ENCODE measurements at regions not wholly inside any gene's neighbourhood (a gene's known extent, or its start where the extent isn't known, plus 50 kb on each side); places are given as distances from the start of the nearest gene placed in this dataset.

DNA sequence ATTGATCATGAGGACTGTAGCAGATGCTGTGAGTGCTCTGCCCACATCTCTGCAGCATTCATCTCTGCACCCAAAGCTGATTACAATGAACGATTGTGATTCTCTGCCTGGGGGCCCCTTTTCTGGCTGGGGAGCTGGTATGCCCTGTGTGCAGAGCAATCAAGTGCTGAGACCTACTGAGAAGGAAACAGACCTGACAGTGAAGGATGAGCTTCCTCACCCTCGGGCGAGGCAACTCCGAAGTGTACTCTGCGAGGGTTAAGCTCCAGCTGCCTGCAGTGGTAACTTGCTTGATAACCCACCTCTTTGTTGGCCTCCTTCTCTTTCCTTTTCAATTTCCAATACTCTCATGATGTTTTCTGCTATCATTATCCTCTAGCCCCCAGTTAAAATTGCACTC lies 56.0 kb upstream of the ADRA1D start:
- no peak for DNase-seq (ENCODE audit: low read depth)
- no peak overlapping the region for H3K4me3 ChIP-seq (ENCODE audit: low read depth, low read length)
- TF ChIP-seq, protein P1, sequence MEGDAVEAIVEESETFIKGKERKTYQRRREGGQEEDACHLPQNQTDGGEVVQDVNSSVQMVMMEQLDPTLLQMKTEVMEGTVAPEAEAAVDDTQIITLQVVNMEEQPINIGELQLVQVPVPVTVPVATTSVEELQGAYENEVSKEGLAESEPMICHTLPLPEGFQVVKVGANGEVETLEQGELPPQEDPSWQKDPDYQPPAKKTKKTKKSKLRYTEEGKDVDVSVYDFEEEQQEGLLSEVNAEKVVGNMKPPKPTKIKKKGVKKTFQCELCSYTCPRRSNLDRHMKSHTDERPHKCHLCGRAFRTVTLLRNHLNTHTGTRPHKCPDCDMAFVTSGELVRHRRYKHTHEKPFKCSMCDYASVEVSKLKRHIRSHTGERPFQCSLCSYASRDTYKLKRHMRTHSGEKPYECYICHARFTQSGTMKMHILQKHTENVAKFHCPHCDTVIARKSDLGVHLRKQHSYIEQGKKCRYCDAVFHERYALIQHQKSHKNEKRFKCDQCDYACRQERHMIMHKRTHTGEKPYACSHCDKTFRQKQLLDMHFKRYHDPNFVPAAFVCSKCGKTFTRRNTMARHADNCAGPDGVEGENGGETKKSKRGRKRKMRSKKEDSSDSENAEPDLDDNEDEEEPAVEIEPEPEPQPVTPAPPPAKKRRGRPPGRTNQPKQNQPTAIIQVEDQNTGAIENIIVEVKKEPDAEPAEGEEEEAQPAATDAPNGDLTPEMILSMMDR (conservative IDR thresholded peaks at IDR 0.05; ENCODE audit: low read depth, low read length): no peak

DNA sequence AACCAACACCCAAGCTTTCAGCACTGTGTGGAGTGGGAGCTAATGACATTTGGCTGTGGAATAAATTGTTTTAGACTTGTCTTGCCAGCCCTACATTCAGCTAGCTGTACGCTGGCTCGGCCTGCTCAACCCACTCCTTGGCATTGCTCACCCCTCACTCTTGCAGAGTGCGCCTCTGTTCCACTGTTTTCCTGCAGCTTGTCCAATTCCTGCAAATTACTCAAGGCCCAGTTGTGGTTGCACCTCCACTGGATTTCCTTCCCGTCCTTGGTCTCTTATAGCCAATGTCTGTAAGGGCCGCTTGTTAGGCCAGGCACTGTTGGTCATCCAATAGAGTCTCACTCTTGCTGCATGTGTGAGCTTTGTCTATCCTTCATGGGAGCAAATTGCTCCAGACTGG lies 55.5 kb upstream of the ADRA1D start:
- H3K4me3 ChIP-seq (ENCODE audit: low read depth, low read length): no peak overlapping the region
- TF ChIP-seq, protein P1 (conservative IDR thresholded peaks at IDR 0.05; ENCODE audit: low read depth, low read length): no peak
- DNase-seq (ENCODE audit: low read depth): no peak

DNA sequence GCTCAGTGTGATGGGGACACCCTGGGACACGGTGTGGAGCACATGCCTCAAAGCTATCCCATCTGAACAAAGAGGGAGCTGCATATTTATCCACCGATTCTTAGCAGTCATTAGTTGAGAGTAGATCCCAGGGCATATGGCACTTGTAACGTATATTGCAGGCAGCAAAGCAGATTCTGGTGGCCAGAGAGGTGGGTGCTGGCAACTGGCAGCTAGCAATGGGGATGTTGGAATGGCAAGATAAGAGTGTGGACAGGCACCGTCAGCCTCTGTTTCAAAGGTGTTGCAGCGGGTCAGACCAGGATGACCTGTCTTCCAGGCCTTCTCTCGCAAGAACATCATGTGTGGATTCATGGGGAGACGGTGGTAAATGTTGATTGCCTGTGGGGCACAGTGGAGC lies 54.0 kb upstream of the ADRA1D start:
- DNase-seq (ENCODE audit: low read depth): no peak
- H3K4me3 ChIP-seq (ENCODE audit: low read depth, low read length): no peak overlapping the region
- TF ChIP-seq, protein P1 (conservative IDR thresholded peaks at IDR 0.05; ENCODE audit: low read depth, low read length): no peak

DNA sequence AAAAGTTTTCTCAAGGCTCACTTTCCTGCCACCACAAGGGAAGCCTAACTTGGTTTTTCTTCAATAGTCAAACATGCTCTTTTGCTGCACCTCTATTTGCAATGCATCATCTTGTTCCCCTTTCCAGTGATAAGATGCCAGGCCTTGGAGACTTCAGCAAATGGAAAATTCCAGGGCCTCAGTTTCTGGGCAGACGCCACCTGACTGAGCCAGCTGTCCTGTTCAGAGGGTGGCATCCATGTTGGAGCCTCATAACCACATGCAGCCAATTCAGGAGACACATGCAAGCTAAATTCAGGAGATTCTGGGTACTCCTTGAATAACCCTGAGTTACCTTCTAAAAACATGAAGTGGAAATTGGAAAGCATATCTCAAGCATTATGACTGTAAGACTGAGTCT lies 51.8 kb upstream of the ADRA1D start:
- no peak overlapping the region for H3K4me3 ChIP-seq (ENCODE audit: low read depth, low read length)
- TF ChIP-seq, protein P1 (conservative IDR thresholded peaks at IDR 0.05; ENCODE audit: low read depth, low read length): no peak
- no peak for DNase-seq (ENCODE audit: low read depth)

DNA sequence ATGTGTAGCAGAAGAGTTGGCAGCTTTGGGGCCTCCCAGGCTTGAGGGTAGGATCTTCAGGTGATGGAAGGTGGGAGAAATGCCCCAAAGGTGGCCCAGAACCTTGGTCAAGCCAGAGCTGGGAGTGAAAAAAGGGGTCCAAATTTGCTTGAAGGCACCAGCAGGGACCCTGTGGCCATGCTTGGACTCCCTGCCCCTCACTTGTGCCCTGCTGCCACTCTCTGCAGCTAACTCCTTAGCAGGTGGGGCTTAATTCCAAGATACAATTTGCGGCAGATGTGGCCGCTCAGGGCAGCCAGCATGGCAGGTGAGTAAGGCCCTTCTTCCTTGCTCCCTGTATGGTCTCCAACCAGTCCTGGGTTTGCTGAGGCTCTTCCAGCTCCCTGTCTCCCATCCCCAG lies 51.3 kb upstream of the ADRA1D start:
- TF ChIP-seq, protein P1 (conservative IDR thresholded peaks at IDR 0.05; ENCODE audit: low read depth, low read length): no peak

DNA sequence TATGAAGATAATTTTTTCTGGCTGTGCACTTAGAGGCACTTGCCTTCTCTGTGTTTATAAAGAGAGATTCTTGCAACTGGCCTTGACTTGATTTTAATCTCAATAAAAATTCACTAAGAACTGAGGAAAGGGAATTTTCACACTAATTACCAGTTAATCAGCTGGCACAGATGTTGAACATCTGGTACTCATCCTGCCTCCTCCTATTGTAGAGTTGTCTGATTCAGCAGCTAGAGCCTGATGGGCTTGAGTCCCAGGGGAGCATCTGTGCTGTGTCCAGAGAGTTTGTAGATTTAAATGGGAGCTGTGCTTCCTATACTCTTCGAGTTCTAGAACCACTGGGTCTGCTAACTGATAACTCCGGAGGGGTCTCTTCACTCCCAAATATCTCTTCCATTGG lies 50.7 kb upstream of the ADRA1D start:
- DNase-seq (ENCODE audit: low read depth): no peak
- H3K4me3 ChIP-seq (ENCODE audit: low read depth, low read length): no peak overlapping the region
- TF ChIP-seq, protein P1 (conservative IDR thresholded peaks at IDR 0.05; ENCODE audit: low read depth, low read length): no peak

More for the DNA sequence above, 51.3 kb upstream of the ADRA1D start:
- no peak for DNase-seq (ENCODE audit: low read depth)
- no peak overlapping the region for H3K4me3 ChIP-seq (ENCODE audit: low read depth, low read length)

DNA sequence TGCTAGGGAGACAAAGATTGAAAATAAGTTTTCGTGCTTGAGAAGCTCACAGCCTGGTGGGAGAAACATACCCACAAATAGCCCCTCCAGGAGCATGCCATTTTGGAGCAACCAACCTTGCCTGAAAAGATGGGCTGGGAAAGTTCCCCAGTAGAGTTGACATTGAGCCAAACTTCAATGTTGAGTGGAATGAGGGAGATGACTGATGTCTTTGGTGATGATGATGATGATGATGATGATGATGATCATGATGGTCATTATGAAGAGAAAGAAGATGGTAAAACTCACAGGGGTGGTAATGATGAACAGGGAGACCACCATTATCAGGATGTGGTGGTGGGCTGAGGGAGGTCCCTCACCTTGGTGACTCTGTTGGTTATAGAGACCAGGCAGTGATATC lies 50.1 kb upstream of the ADRA1D start:
- no peak overlapping the region for H3K4me3 ChIP-seq (ENCODE audit: low read depth, low read length)
- TF ChIP-seq, protein P1 (conservative IDR thresholded peaks at IDR 0.05; ENCODE audit: low read depth, low read length): no peak
- DNase-seq (ENCODE audit: low read depth): no peak
